ENCODE measurements at regions not wholly inside any gene's neighbourhood (a gene's known extent, or its start where the extent isn't known, plus 50 kb on each side); places are given as distances from the start of the nearest gene placed in this dataset.
A peak's percentile ranks its signal among the peaks of the same experiment; 100 is the strongest.

GRCh38 chr2:14188446-14188845 lies 444.1 kb upstream of the LRATD1 start:
- no peak for DNase-seq
- intact Hi-C loops (cut with DNase I), result no loop called here

GRCh38 chr2:14189929-14190328 lies 442.6 kb upstream of the LRATD1 start:
- DNase-seq, result no peak
- intact Hi-C loops (cut with DNase I), result no loop called here

GRCh38 chr2:14194233-14194632 lies 438.3 kb upstream of the LRATD1 start:
- intact Hi-C loops (cut with DNase I), result no loop called here
- DNase-seq, result no peak

- intact Hi-C loops (cut with DNase I), result no loop called here
- no peak for DNase-seq
These were observed 435.2 kb upstream of the LRATD1 start for GRCh38 chr2:14197293-14197692.

- intact Hi-C loops (cut with DNase I), result no loop called here
- DNase-seq, result no peak
These were observed 433.5 kb upstream of the LRATD1 start for GRCh38 chr2:14199040-14199439.

- intact Hi-C loops (cut with DNase I), result no loop called here
These were observed 413.2 kb upstream of the LRATD1 start for GRCh38 chr2:14219306-14219705.

GRCh38 chr2:14220101-14220500 lies 412.4 kb upstream of the LRATD1 start:
- no peak for DNase-seq
- intact Hi-C loops (cut with DNase I), result no loop called here

More at GRCh38 chr2:14219306-14219705, 413.2 kb upstream of the LRATD1 start:
- DNase-seq, result no peak

- intact Hi-C loops (cut with DNase I), result no loop called here
- DNase-seq, result no peak
These were observed 411.1 kb upstream of the LRATD1 start for GRCh38 chr2:14221466-14221865.

- DNase-seq, result no peak
- intact Hi-C loops (cut with DNase I), result no loop called here
These were observed 408.9 kb upstream of the LRATD1 start for GRCh38 chr2:14223576-14223975.

GRCh38 chr2:14231391-14231898 lies 401.1 kb upstream of the LRATD1 start:
- intact Hi-C loops (cut with DNase I), result no loop called here

GRCh38 chr2:14232217-14232616 lies 400.3 kb upstream of the LRATD1 start:
- intact Hi-C loops (cut with DNase I), result no loop called here
- no peak for DNase-seq

More at GRCh38 chr2:14231391-14231898, 401.1 kb upstream of the LRATD1 start:
- no peak for DNase-seq

- no peak for DNase-seq
- intact Hi-C loops (cut with DNase I), result no loop called here
These were observed 397.6 kb upstream of the LRATD1 start for GRCh38 chr2:14234911-14235310.

- no peak for DNase-seq
- intact Hi-C loops (cut with DNase I), result no loop called here
These were observed 396.9 kb upstream of the LRATD1 start for GRCh38 chr2:14235667-14236066.

- no peak for DNase-seq
- intact Hi-C loops (cut with DNase I), result no loop called here
These were observed 394.6 kb upstream of the LRATD1 start for GRCh38 chr2:14237902-14238301.

GRCh38 chr2:14239605-14240004 lies 392.9 kb upstream of the LRATD1 start:
- intact Hi-C loops (cut with DNase I), result no loop called here
- DNase-seq, result no peak

GRCh38 chr2:14240868-14241267 lies 391.6 kb upstream of the LRATD1 start:
- no peak for DNase-seq
- intact Hi-C loops (cut with DNase I), result no loop called here

GRCh38 chr2:14245901-14246300 lies 386.6 kb upstream of the LRATD1 start:
- intact Hi-C loops (cut with DNase I), result no loop called here
- no peak for DNase-seq

- intact Hi-C loops (cut with DNase I), result no loop called here
- DNase-seq, result peak in 7 of 10 donors; percentile 11 to 84 (median 31)
These were observed 377.2 kb upstream of the LRATD1 start for GRCh38 chr2:14255135-14255820.

- intact Hi-C loops (cut with DNase I), result no loop called here
- peak in 1 of 10 donors; percentile 8 for DNase-seq
These were observed 375.6 kb upstream of the LRATD1 start for GRCh38 chr2:14256890-14257289.

- no peak for DNase-seq
- intact Hi-C loops (cut with DNase I), result no loop called here
These were observed 374.6 kb upstream of the LRATD1 start for GRCh38 chr2:14257801-14258507.

GRCh38 chr2:14261771-14262170 lies 370.7 kb upstream of the LRATD1 start:
- intact Hi-C loops (cut with DNase I), result no loop called here
- no peak for DNase-seq

- intact Hi-C loops (cut with DNase I), result no loop called here
- no peak for DNase-seq
These were observed 369.5 kb upstream of the LRATD1 start for GRCh38 chr2:14263053-14263452.

All from posterior cingulate gyrus (tissue), 11 donors.